HepG2 (cell line): ENCODE measurements at regions not wholly inside any gene's neighbourhood (a gene's known extent, or its start where the extent isn't known, plus 50 kb on each side); places are given as distances from the start of the nearest gene placed in this dataset.

Source experiments
- CEBPG ChIP-seq: IDR thresholded peaks from 2 replicates; pipeline ENCODE4 v1.6.1; 2016
- CREB1 ChIP-seq, 2 experiments: fragments of 450-650 bp in 1 of 2; IDR thresholded peaks; 2 replicates each; pipeline ENCODE4 v1.6.1; 2016 to 2017; ENCODE audit warnings: control low read depth in 1 of 2, mild to moderate bottlenecking in 1 of 2, missing compliant biosample characterization in 1 of 2, missing genetic modification characterization in 1 of 2
- ETV6 ChIP-seq: sonication (generic); formaldehyde crosslinking; conservative IDR thresholded peaks from 2 replicates; pipeline ENCODE4 v1.4.0; 2020; ENCODE audit warnings: missing genetic modification reagents
- FOXC1 ChIP-seq: sonication (generic); formaldehyde crosslinking; IDR thresholded peaks from 2 replicates; pipeline ENCODE4 v1.8.0; 2022; ENCODE audit warnings: mild to moderate bottlenecking, missing genetic modification reagents, borderline replicate concordance
- NFRKB ChIP-seq: fragments of 450-650 bp; IDR thresholded peaks from 2 replicates; pipeline ENCODE4 v1.6.1; 2017
- RERE ChIP-seq: IDR thresholded peaks from 2 replicates; pipeline ENCODE4 v1.6.1; 2016; ENCODE audit warnings: low read depth, missing genetic modification reagents, missing compliant biosample characterization
- YEATS2 ChIP-seq: sonication (generic); formaldehyde crosslinking; IDR thresholded peaks from 2 replicates; pipeline ENCODE4 v1.4.0; 2020; ENCODE audit warnings: missing genetic modification reagents, borderline replicate concordance
- ZBTB20 ChIP-seq: sonication (generic); formaldehyde crosslinking; IDR thresholded peaks from 2 replicates; pipeline ENCODE4 v1.8.1; 2023; ENCODE audit warnings: missing genetic modification reagents, low read depth, mild to moderate bottlenecking, borderline replicate concordance
- ZNF18 ChIP-seq: sonication (generic); formaldehyde crosslinking; IDR thresholded peaks from 2 replicates; pipeline ENCODE4 v1.8.0; 2022; ENCODE audit warnings: mild to moderate bottlenecking, missing genetic modification reagents; ENCODE audit not compliant: insufficient replicate concordance
- ZNF263 ChIP-seq: sonication (generic); formaldehyde crosslinking; IDR thresholded peaks from 2 replicates; pipeline ENCODE4 v1.4.0; 2020; ENCODE audit warnings: missing genetic modification reagents
- ZNF687 ChIP-seq: sonication (generic); formaldehyde crosslinking; IDR thresholded peaks from 2 replicates; pipeline ENCODE4 v1.5.1; 2020; ENCODE audit warnings: mild to moderate bottlenecking, missing genetic modification reagents, moderate library complexity

DNA sequence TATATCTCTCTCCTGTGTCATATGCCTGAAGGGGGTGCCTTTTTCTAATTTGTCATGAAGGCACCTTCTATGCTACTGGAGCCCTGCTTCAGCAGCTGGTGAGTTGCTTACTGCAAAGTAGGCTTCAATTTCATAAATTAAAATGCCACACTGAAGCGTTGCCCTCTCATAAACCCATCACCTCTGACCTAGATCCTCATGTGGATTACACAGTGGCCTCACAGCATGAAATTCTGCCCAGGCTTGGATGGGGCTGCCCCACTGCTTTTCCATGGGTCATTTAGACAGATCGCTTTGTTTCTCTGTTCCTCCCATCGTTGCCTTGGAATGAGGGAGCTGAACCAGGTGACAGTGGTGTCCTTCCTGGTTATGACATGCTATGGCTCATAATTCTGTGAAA, 131.2 kb downstream of the RPL22L1 start (continued):
- TF ChIP-seq ZNF18 (CRISPR knock-in tag) (no peak), ZBTB20 (CRISPR knock-in tag) (no peak), CEBPG (CRISPR knock-in tag) (no peak), NFRKB (no peak), CREB1 (IDR thresholded peaks at IDR 0.05) (no peak), CREB1 (CRISPR knock-in tag; IDR thresholded peaks at IDR 0.05) (no peak), ETV6 (CRISPR knock-in tag) (no peak), ZNF263 (CRISPR knock-in tag) (no peak), FOXC1 (no peak), ZNF687 (no peak), RERE (CRISPR knock-in tag) (no peak), YEATS2 (no peak)
- TF ChIP-seq, all 625 proteins: peak for 0
